ENCODE measurements at regions not wholly inside any gene's neighbourhood (a gene's known extent, or its start where the extent isn't known, plus 50 kb on each side); places are given as distances from the start of the nearest gene placed in this dataset.
A peak's percentile ranks its signal among the peaks of the same experiment; 100 is the strongest.

DNA sequence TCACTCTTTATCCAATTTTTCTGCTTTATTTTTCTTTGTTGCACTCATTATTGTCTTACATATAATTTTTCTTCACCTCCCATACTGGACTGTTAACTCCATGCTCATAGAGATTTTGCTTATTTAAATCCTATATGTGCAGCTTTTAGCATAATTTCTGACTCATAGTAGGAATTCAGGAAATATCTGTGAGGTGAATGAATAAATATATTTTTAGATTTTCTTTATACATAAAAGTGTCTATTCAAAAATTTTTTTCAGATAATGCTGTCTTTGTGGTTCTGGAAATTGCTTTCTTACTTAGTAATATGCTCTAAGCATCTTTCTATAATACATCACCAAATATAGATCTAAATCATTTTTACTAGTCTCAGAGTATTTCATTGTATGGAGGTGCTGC, 191.8 kb upstream of the SUCLG2 start:
- CTCF ChIA-PET, result no interaction called here
- Mint-ChIP-seq H3K27me3 (no peaks in the 10 kb centered on the region), H3K36me3 (no peaks in the 10 kb centered on the region), H3K27ac (no peak overlapping the region), H3K4me3 (no peak overlapping the region), H3K9me3 (no peaks in the 10 kb centered on the region), H3K4me1 (no peaks in the 10 kb centered on the region)
- DNase-seq, result no peak

DNA sequence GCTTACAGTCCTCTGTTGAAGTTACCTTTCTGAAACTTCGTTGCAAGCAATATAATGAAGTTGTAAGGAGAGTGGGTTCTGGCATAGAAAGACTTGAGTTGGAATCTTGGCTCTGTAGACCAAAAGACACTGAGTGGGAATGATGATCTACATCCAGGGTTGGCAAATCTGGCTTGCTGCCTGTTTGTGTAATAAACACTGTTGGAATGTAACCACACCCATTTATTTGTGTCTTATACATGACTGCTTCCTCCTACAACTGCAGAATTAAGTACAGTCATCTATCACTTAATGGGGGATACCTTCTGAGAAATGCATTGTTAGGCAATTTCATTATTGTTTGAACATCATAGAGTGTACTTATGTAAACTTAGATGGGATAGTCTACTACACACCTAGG, 178.4 kb upstream of the SUCLG2 start:
- H3K27ac Mint-ChIP-seq, result no peak overlapping the region
- H3K9me3 Mint-ChIP-seq, result peaks cover 32% of the 10 kb centered on the region
- H3K4me1 Mint-ChIP-seq, result no peaks in the 10 kb centered on the region
- DNase-seq, result no peak
- no peaks in the 10 kb centered on the region for H3K36me3 Mint-ChIP-seq
- no peaks in the 10 kb centered on the region for H3K27me3 Mint-ChIP-seq
- CTCF ChIA-PET, result no interaction called here
- H3K4me3 Mint-ChIP-seq, result no peak overlapping the region

DNA sequence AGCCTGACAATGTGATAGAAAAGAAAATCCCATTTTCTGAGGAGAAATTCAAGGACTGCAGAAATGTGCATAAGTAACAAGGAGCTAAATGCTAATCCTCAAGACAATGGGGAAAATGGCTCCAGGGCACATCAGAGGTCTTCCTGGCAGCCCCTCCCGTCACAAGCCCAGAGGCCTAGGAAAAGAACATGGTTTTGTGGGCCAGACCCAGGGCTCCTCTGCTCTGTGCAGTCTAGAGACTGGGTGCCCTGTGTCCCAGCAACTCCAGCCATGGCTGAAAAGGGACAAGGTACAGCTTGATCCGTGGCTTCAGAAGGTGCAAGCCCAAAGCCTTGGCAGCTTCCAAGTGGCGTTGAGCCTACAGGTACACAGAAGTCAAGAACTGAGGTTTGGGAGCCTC, 176.8 kb upstream of the SUCLG2 start:
- Mint-ChIP-seq H3K9me3 (peaks cover 27% of the 10 kb centered on the region), H3K36me3 (no peaks in the 10 kb centered on the region), H3K4me3 (no peak overlapping the region), H3K27ac (no peak overlapping the region), H3K4me1 (no peaks in the 10 kb centered on the region), H3K27me3 (no peaks in the 10 kb centered on the region)
- DNase-seq, result no peak
- CTCF ChIA-PET, result no interaction called here

DNA sequence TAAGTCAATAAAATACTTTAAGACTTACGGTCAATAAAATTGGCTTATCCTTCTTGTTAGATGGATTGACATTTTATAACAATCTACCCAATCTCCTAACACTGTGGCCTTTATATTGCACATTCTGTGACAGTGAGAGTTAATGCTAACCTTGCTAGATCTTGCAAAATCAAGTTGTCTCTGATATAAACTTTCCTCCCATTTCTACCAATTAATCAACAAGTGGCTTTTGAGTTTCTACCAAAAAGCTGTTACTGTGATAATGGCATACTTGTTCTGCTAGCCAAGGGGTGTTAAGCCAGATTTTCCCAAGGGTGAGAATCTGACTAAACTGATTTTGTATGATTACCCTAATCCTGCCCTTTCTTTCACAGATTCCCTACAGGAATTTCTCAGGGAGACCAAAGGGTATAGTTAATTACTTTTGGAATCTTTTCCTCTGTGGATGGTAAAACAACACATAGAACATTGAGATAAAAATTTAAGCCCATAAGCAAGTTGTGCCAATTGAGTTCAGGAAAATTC, 174.1 kb upstream of the SUCLG2 start:
- Mint-ChIP-seq H3K4me1 (no peaks in the 10 kb centered on the region), H3K36me3 (no peaks in the 10 kb centered on the region), H3K27ac (no peak overlapping the region), H3K9me3 (peaks cover 14% of the 10 kb centered on the region), H3K27me3 (no peaks in the 10 kb centered on the region), H3K4me3 (no peak overlapping the region)
- CTCF ChIA-PET, result no interaction called here
- DNase-seq, result no peak

DNA sequence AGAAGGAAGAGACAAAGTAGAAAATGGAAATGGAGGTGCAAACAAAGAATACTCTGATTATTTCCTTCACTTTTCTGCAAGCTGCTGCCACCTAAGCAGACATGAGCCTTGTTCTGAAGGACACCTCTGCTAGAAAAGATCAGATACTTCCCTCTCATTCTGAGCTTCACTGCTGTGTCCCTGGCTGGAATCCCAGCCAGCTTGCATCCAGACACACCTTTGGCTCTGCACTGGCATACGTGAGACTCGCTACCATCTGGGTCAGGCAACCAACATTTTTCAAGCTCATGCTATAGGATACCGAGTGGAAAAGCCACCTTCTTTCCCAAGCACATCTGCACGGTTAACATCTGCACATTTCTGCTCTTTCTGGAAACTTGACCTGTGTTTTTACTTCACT, 166.7 kb upstream of the SUCLG2 start:
- Mint-ChIP-seq H3K9me3 (no peaks in the 10 kb centered on the region), H3K27me3 (no peaks in the 10 kb centered on the region), H3K36me3 (no peaks in the 10 kb centered on the region), H3K27ac (no peak overlapping the region), H3K4me1 (no peaks in the 10 kb centered on the region), H3K4me3 (no peak overlapping the region)
- CTCF ChIA-PET, result no interaction called here
- DNase-seq, result no peak

DNA sequence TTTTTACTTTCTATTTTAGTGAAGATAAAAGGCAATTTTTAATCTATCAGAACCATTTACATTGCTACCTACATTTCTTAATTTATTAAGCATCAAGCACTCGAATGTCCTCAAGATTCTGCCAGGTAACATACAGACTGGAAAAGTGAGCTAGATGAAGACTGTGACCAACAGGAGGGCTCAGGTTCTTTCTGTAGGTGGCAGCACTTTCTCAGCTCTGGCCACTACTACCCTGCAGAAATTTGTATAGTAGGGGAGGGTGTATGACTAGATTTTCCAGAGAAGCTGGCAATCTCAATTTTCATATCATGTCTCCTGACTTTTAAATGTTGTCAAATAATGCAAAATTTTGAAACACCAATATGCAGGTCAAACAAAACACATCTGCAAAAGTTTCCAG, 165.0 kb upstream of the SUCLG2 start:
- Mint-ChIP-seq H3K4me3 (no peak overlapping the region), H3K36me3 (no peaks in the 10 kb centered on the region), H3K27me3 (no peaks in the 10 kb centered on the region), H3K4me1 (no peaks in the 10 kb centered on the region), H3K9me3 (no peaks in the 10 kb centered on the region), H3K27ac (no peak overlapping the region)
- DNase-seq, result peak; percentile 31
- CTCF ChIA-PET, result interaction anchor here (0.6 to 1.4 kb wide), 4 partner anchors 91 to 1054 kb away, joined by 3 read pairs; no protein-coding TSS in a partner anchor

DNA sequence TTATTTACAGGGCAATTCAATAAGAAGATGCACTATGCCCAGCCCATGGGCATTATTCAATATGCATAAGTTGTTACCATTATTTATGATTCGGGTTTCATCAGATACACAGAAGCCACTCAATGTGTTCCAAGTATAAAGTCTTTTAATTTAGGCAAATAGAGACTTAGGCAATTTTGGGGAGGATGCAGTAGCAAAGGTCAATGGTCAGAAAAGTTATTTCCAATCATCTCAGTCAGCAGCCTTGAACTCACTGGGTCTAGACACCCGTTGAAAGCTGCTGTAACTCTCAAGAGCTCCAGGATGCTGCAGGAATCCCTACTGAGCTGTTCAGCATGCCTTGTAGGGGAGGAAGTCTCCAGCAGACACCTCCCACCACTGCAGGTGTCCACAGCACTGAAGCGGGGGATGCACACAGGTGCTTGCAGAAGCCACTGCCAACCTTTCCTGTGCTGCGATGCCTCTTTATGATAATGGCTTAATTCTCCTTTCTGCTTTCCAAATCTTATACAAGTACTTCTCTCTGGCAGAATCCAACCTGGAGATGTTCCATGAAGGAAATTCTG, 155.0 kb upstream of the SUCLG2 start:
- H3K36me3 Mint-ChIP-seq, result no peaks in the 10 kb centered on the region
- H3K9me3 Mint-ChIP-seq, result no peaks in the 10 kb centered on the region
- H3K27ac Mint-ChIP-seq, result no peak overlapping the region
- no peak for DNase-seq
- no peak overlapping the region for H3K4me3 Mint-ChIP-seq
- H3K4me1 Mint-ChIP-seq, result no peaks in the 10 kb centered on the region
- no peaks in the 10 kb centered on the region for H3K27me3 Mint-ChIP-seq
- CTCF ChIA-PET, result no interaction called here

DNA sequence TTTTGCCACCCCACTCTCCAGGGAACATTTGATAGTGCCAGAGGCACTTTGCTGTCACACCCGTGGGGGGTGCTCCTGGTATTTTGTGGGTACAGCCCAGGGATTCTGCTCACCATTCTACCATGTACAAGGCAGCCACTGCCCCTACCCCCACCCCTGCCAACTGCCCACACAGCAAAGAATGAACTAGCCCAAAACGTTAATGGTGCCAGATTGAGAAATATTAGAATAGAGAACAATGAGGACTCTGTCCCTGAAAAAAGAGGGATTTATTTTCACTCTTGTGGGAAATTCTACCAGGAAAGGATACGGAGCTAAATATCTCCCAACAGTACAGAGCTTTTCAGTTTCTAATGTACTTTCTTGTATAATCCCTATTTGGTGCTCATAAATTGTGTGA, 154.5 kb upstream of the SUCLG2 start:
- H3K4me1 Mint-ChIP-seq, result no peaks in the 10 kb centered on the region
- no peak for DNase-seq
- CTCF ChIA-PET, result no interaction called here
- H3K9me3 Mint-ChIP-seq, result peaks cover 2% of the 10 kb centered on the region
- H3K27me3 Mint-ChIP-seq, result no peaks in the 10 kb centered on the region
- H3K4me3 Mint-ChIP-seq, result no peak overlapping the region
- no peaks in the 10 kb centered on the region for H3K36me3 Mint-ChIP-seq
- H3K27ac Mint-ChIP-seq, result no peak overlapping the region

DNA sequence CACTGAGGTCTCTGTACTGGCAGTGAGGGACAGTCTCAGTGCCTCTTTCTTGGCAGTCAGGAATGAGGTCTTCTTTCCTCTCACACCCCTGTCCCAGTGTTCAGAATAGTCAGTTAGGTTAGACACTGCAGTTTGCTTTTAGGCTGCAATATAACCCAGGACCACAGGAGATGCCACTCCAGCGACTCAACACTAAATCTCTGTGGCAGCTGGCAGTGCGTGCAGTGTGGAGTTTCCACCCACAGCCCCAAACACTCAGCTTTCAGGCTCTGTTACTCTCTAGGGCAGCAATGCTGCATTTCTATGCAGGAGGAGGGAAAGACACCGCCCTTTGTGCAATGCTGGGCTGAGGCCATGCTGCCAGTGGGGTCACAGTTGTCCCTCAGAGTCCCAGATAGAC, 150.2 kb upstream of the SUCLG2 start:
- CTCF ChIA-PET, result no interaction called here
- Mint-ChIP-seq H3K27me3 (no peaks in the 10 kb centered on the region), H3K36me3 (no peaks in the 10 kb centered on the region), H3K27ac (no peak overlapping the region), H3K4me1 (no peaks in the 10 kb centered on the region), H3K4me3 (no peak overlapping the region), H3K9me3 (peaks cover 14% of the 10 kb centered on the region)
- no peak for DNase-seq

DNA sequence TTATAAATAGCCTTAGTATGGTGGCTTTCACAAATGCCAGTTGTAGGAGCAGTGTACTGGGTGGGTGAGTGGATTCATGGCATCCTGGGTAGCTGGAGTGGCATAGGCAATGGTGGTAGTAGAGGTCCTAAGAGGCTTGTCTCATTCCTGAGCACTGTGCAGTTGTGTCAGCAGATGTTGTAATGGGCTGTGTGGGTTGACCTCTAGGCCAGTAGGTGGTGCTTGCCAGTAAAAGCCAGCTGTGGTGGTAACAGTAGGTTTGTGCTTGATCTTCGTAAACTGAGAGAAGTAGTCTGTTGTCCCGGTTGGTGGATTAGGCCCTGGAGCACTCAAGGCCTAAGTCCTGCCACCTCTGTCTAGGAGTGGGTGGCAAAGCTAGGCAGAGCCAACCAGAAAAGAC, 149.7 kb upstream of the SUCLG2 start:
- Mint-ChIP-seq H3K4me1 (no peaks in the 10 kb centered on the region), H3K36me3 (no peaks in the 10 kb centered on the region), H3K4me3 (no peak overlapping the region), H3K9me3 (peaks cover 14% of the 10 kb centered on the region), H3K27ac (no peak overlapping the region), H3K27me3 (no peaks in the 10 kb centered on the region)
- CTCF ChIA-PET, result no interaction called here
- DNase-seq, result no peak

DNA sequence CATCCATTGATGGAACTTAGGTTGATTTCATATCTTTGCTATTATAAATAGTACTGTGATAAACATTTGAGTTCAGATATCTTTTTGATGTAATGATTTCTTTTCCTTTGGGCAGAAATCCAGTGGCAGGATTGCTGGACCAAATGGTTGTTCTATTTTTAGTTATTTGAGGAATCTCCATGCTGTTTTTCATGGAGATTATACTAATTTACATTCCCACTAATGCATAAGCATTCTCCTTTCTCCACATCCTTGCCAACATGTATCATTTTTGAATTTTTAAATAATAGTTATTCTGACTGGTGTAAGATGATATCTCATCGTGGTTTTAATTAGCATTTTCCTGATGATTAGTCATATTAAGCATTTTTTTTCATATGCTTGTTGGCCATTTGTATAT, 144.0 kb upstream of the SUCLG2 start:
- H3K9me3 Mint-ChIP-seq, result peaks cover 8% of the 10 kb centered on the region
- no peak overlapping the region for H3K4me3 Mint-ChIP-seq
- no peaks in the 10 kb centered on the region for H3K36me3 Mint-ChIP-seq
- CTCF ChIA-PET, result no interaction called here
- no peak for DNase-seq
- peaks cover 3% of the 10 kb centered on the region for H3K27me3 Mint-ChIP-seq
- no peaks in the 10 kb centered on the region for H3K4me1 Mint-ChIP-seq
- H3K27ac Mint-ChIP-seq, result no peak overlapping the region

DNA sequence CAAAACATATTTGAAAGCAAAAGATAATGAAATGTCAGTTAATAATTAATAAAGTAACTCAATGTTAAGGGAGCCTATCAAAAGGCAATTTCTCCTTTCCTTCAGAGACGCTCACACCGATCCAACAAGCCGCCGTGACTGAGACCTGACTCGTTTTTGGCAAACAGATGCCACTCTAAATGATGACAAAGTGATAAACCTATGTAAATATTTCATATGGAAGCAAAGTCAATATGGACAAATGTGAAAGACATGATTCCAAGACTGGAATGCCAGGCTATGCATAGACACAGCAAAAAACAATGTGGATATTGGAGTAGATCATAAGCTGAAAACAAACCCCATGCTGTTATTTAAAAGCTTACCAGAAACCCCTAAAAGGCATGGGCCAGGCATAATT, 137.2 kb upstream of the SUCLG2 start:
- H3K4me3 Mint-ChIP-seq, result no peak overlapping the region
- peaks cover 3% of the 10 kb centered on the region for H3K9me3 Mint-ChIP-seq
- no peak overlapping the region for H3K27ac Mint-ChIP-seq
- H3K4me1 Mint-ChIP-seq, result peaks cover 14% of the 10 kb centered on the region
- no peaks in the 10 kb centered on the region for H3K36me3 Mint-ChIP-seq
- CTCF ChIA-PET, result interaction anchor here (1.1 to 5.7 kb wide), 3 partner anchors 410 to 1083 kb away, joined by 3 to 87 read pairs (median 17); no protein-coding TSS in a partner anchor
- DNase-seq, result no peak
- H3K27me3 Mint-ChIP-seq, result no peaks in the 10 kb centered on the region

DNA sequence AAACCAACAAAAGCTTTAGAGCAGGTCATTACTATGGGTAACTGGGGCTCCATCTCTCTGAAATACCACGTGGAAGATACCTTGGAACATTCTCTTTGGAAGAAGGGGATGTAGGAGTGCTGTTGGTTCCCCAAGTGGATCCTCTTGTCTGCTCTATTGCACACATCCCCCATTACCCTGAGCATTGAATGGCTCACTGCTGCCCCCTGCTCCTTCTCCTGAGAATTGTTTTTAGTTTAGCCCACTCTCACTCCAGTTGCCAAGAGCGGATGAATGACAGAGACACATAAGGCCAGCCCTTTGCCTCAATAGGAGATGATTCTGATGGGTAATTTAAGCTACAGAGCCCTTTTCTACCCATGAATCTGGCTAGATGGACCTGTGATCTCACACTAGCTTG, 135.6 kb upstream of the SUCLG2 start:
- H3K27me3 Mint-ChIP-seq, result no peaks in the 10 kb centered on the region
- CTCF ChIA-PET, result interaction anchor here (0.8 to 5.7 kb wide), 13 partner anchors 18 to 818 kb away, joined by 3 to 87 read pairs (median 3); partner anchors contain the start of gene SUCLG2
- peaks cover 11% of the 10 kb centered on the region for H3K9me3 Mint-ChIP-seq
- H3K4me1 Mint-ChIP-seq, result peaks cover 14% of the 10 kb centered on the region
- H3K36me3 Mint-ChIP-seq, result no peaks in the 10 kb centered on the region
- H3K4me3 Mint-ChIP-seq, result no peak overlapping the region
- H3K27ac Mint-ChIP-seq, result no peak overlapping the region
- DNase-seq, result peak; percentile 71

DNA sequence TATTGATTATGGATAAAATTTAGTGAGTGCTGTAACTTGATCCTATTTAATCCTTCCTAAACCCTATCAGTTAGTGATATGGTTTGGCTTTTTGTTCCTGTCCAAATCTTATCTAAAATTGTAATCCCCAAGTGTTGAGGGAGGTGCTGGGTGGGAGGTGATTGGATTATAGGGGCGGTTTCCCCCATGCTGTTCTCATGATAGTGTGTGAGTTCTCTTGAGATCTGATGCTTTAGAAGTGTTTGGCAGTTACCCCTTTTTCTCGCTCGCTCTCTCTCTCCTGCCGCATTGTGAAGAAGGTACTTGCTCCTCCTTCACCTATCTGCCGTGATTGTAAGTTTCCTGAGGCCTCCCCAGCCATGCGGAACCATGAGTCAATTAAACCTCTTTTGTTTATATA, 134.0 kb upstream of the SUCLG2 start:
- CTCF ChIA-PET, result interaction anchor here (2.5 to 5.7 kb wide), 2 partner anchors 194 to 407 kb away, joined by 11 to 87 read pairs; no protein-coding TSS in a partner anchor
- peaks cover 16% of the 10 kb centered on the region for H3K9me3 Mint-ChIP-seq

DNA sequence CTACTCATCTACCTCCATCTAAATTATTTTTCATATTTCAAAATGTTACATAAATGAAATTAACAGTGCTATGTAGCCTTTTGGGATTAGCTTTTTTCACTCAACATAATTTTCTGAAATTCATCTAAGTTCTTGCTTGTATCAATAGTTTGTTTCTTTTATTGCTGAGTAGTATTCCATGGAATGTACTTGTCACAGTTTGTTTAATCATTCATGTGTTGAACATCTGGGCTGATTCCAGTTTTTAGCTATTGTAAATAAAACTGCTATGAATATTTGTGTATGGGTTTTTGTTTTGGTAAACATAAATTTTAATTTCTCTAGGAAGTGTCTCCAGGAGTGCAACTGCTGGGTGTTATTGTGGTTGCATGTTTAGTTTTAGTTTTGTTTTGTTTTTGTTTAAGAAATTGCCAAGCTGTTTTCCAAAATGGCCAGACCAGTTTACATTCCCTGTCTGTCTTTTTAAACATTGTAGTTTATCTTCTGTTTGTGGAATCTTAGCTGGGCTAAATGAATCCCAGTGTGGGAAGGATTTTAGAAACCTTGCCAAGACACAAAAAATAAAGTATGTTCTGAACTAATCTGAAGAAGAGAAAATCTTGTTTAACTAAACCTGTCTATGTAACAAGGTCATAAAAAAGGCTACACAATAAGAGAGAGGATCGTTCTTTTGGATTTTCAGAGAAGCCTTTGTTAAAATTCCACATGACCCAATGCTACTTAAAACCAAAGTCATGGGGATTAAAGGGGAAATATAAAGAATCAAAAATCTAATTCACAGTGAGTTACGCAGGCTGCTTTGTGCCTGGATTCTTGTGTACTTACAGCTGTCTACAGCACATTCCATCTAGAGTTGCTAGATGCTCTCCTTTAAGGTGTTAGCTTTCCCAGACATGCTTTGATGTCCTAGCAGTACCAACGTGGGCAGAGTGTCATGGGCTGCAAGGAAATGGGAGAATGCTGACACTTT, 129.2 kb upstream of the SUCLG2 start:
- CTCF ChIA-PET, result interaction anchor here (1.2 kb wide), 1 partner anchor 670 kb away, joined by 3 read pairs; no protein-coding TSS in a partner anchor
- Mint-ChIP-seq H3K36me3 (no peaks in the 10 kb centered on the region), H3K27me3 (no peaks in the 10 kb centered on the region), H3K4me3 (no peak overlapping the region), H3K27ac (no peak overlapping the region), H3K9me3 (peaks cover 26% of the 10 kb centered on the region), H3K4me1 (peaks cover 3% of the 10 kb centered on the region)
- DNase-seq, result no peak

More for the DNA sequence above, 134.0 kb upstream of the SUCLG2 start:
- no peaks in the 10 kb centered on the region for H3K36me3 Mint-ChIP-seq
- no peak overlapping the region for H3K4me3 Mint-ChIP-seq
- H3K27ac Mint-ChIP-seq, result no peak overlapping the region
- peaks cover 17% of the 10 kb centered on the region for H3K4me1 Mint-ChIP-seq
- H3K27me3 Mint-ChIP-seq, result no peaks in the 10 kb centered on the region
- DNase-seq, result no peak
